ENCODE measurements at regions not wholly inside any gene's neighbourhood (a gene's known extent, or its start where the extent isn't known, plus 50 kb on each side); places are given as distances from the start of the nearest gene placed in this dataset.

- Histone ChIP-seq H3K9me3 (no peaks in the 10 kb centered on the region), H3K4me1 (no peaks in the 10 kb centered on the region), H3K27me3 (no peaks in the 10 kb centered on the region), H3K36me3 (no peaks in the 10 kb centered on the region), H3K4me3 (no peak overlapping the region), H3K27ac (no peak overlapping the region)
- intact Hi-C loops (cut with DNase I), result no loop called here
- ATAC-seq, result no peak
- TF ChIP-seq, protein P1, sequence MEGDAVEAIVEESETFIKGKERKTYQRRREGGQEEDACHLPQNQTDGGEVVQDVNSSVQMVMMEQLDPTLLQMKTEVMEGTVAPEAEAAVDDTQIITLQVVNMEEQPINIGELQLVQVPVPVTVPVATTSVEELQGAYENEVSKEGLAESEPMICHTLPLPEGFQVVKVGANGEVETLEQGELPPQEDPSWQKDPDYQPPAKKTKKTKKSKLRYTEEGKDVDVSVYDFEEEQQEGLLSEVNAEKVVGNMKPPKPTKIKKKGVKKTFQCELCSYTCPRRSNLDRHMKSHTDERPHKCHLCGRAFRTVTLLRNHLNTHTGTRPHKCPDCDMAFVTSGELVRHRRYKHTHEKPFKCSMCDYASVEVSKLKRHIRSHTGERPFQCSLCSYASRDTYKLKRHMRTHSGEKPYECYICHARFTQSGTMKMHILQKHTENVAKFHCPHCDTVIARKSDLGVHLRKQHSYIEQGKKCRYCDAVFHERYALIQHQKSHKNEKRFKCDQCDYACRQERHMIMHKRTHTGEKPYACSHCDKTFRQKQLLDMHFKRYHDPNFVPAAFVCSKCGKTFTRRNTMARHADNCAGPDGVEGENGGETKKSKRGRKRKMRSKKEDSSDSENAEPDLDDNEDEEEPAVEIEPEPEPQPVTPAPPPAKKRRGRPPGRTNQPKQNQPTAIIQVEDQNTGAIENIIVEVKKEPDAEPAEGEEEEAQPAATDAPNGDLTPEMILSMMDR (IDR thresholded peaks at IDR 0.05), result no peak
- FAIRE-seq, result no peak
- WGBS, 2 donors, result 65 to 71% methylated on average over 1 of the region's 1 CpG
- DNase-seq, result no peak
Measured at GRCh38 chr10:10927608-10928007, 90.1 kb upstream of the CELF2 start.

DNA sequence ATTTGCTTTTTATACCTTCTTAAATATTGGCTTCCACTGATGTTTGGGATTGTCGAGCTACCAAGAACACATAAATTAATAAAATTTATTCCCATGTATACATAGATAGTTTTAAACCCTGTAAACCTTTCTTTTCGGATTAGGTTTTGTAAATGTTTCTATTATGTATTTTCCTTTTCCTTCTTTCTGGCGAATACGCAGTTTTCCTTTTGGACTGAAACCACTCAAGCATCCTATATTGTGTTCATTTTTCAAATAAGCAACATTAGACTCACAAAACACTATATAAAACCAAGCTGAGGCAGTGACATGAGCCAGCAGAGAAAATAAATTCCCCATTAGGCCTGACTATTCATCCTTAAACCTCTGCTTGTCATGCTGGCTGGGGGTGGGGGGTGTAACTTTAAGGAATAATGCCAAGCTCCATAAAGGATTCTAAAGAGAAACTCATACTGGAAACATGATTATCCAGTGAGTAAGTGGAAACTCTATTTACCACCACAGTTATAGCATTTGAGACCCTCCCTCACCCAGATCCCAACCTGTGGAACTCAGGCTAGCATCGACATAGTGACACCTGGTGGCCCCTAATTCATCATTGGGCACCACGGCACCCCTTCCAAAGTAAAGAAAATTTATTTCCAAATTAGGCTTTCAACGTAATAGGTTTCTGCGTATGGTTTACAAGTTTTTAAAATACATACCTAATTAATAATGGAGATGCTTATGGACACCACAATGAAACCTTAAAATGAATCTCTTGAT is 86.5 kb upstream of the CELF2 start:
- no peaks in the 10 kb centered on the region for H3K9me3 ChIP-seq
- intact Hi-C loops (cut with DNase I), result no loop called here
- no peak for ATAC-seq
- no peaks in the 10 kb centered on the region for H3K4me1 ChIP-seq
- TF ChIP-seq, protein P1 (IDR thresholded peaks at IDR 0.05), result no peak
- no peak for FAIRE-seq
- 67 to 75% methylated on average over 8 of the region's 8 CpGs for WGBS, 2 donors
- no peaks in the 10 kb centered on the region for H3K27me3 ChIP-seq
- H3K4me3 ChIP-seq, result no peak overlapping the region
- DNase-seq, result no peak
- no peaks in the 10 kb centered on the region for H3K36me3 ChIP-seq
- H3K27ac ChIP-seq, result no peak overlapping the region

- no peak overlapping the region for H3K27ac ChIP-seq
- H3K36me3 ChIP-seq, result no peaks in the 10 kb centered on the region
- H3K4me3 ChIP-seq, result no peak overlapping the region
- 73 to 87% methylated on average over 4 of the region's 4 CpGs for WGBS, 2 donors
- H3K4me1 ChIP-seq, result no peaks in the 10 kb centered on the region
- ATAC-seq, result no peak
- no peaks in the 10 kb centered on the region for H3K9me3 ChIP-seq
- H3K27me3 ChIP-seq, result peaks cover 0 to 3% (median 0%) of the 10 kb centered on the region in 4 donors
- intact Hi-C loops (cut with DNase I), result no loop called here
- DNase-seq, result no peak
- no peak for FAIRE-seq
- TF ChIP-seq, protein P1 (IDR thresholded peaks at IDR 0.05), result no peak
Measured at GRCh38 chr10:10935032-10935431, 82.6 kb upstream of the CELF2 start.

DNA sequence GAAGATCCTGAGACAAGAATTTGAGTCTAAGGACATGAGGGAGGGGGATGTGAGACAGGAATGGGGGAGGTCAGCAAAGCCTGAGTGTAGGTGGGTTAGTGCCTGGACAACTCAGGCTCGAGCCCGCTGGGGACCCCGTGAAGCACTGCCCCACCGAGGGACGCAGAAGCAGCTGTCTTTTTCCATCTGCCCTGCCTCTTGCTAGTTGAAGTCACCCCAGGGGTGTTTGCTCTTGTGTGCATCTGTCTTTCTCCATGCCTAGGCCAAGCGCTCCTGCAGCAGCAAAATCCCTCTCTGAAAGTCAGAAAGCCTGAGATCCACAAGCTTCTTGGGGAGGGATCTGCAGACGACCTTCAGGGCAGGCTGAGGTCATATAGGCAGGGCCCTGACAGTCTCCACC is 79.0 kb upstream of the CELF2 start:
- Histone ChIP-seq H3K9me3 (no peaks in the 10 kb centered on the region), H3K27me3 (peaks cover 0 to 3% (median 0%) of the 10 kb centered on the region in 4 donors), H3K4me3 (no peak overlapping the region), H3K27ac (no peak overlapping the region), H3K4me1 (no peaks in the 10 kb centered on the region), H3K36me3 (no peaks in the 10 kb centered on the region)
- no peak for DNase-seq
- intact Hi-C loops (cut with DNase I), result no loop called here
- ATAC-seq, result no peak
- FAIRE-seq, result no peak
- TF ChIP-seq, protein P1 (IDR thresholded peaks at IDR 0.05), result no peak
- 56 to 68% methylated on average over 7 of the region's 7 CpGs for WGBS, 2 donors

GRCh38 chr10:10941127-10941730 is 76.4 kb upstream of the CELF2 start:
- Histone ChIP-seq H3K27ac (no peak overlapping the region), H3K36me3 (no peaks in the 10 kb centered on the region), H3K4me3 (no peak overlapping the region), H3K27me3 (peaks cover 0 to 3% (median 0%) of the 10 kb centered on the region in 4 donors), H3K9me3 (no peaks in the 10 kb centered on the region), H3K4me1 (no peaks in the 10 kb centered on the region)
- FAIRE-seq (no peak), DNase-seq (no peak), ATAC-seq (no peak)
- WGBS, 2 donors, result 34 to 39% methylated on average over 6 of the region's 6 CpGs
- TF ChIP-seq, protein P1 (IDR thresholded peaks at IDR 0.05), result no peak
- intact Hi-C loops (cut with DNase I), result no loop called here
